NCI-H2081 (cell line): ENCODE measurements at regions not wholly inside any gene's neighbourhood (a gene's known extent, or its start where the extent isn't known, plus 50 kb on each side); places are given as distances from the start of the nearest gene placed in this dataset.
"Not testable (repeated sequence)": the region's sequence is repeated elsewhere in the genome, so short reads cannot be mapped to it uniquely, and the experiment has no call there.

Experiments
- DNase-seq, 2 experiments: peaks; one replicate each; lab custom pipeline; 2025; lab: John Stamatoyannopoulos, UW

GRCh38 chr11:104704146-104704830, 194.0 kb downstream of the CASP12 start:
- no peak for DNase-seq

GRCh38 chr11:104700609-104701008, 197.7 kb downstream of the CASP12 start:
- DNase-seq: no peak

GRCh38 chr11:104699981-104700380, 198.3 kb downstream of the CASP12 start:
- DNase-seq: no peak

- no peak for DNase-seq
Measured at GRCh38 chr11:104695065-104695463, 203.2 kb downstream of the CASP12 start.

- DNase-seq: no peak
Measured at GRCh38 chr11:104694259-104695064, 203.8 kb downstream of the CASP12 start.

- DNase-seq: no peak
Measured at GRCh38 chr11:104692751-104693150, 205.5 kb downstream of the CASP12 start.

- no peak for DNase-seq
Measured at GRCh38 chr11:104691129-104691528, 207.1 kb downstream of the CASP12 start.

GRCh38 chr11:104690241-104690640, 208.0 kb downstream of the CASP12 start:
- DNase-seq: no peak

- DNase-seq: no peak
Measured at GRCh38 chr11:104688731-104689130, 209.5 kb downstream of the CASP12 start.

GRCh38 chr11:104682206-104682605, 216.1 kb downstream of the CASP12 start:
- no peak for DNase-seq

GRCh38 chr11:104679258-104679657, 219.0 kb downstream of the CASP12 start:
- no peak for DNase-seq

GRCh38 chr11:104678408-104678807, 219.9 kb downstream of the CASP12 start:
- no peak for DNase-seq

GRCh38 chr11:104677069-104677468, 221.2 kb downstream of the CASP12 start:
- DNase-seq: not testable (repeated sequence)

- no peak for DNase-seq
Measured at GRCh38 chr11:104672897-104673296, 225.4 kb downstream of the CASP12 start.

- no peak for DNase-seq
Measured at GRCh38 chr11:104668797-104669463, 229.3 kb downstream of the CASP12 start.

GRCh38 chr11:104666624-104667023, 231.6 kb downstream of the CASP12 start:
- DNase-seq: no peak

GRCh38 chr11:104665641-104666040, 232.6 kb downstream of the CASP12 start:
- peak in 1 of 2 experiments; percentile 59 for DNase-seq

- DNase-seq: no peak
Measured at GRCh38 chr11:104663190-104664140, 234.8 kb downstream of the CASP12 start.

GRCh38 chr11:104661901-104662300, 236.4 kb downstream of the CASP12 start:
- DNase-seq: no peak

- no peak for DNase-seq
Measured at GRCh38 chr11:104661471-104661870, 236.8 kb downstream of the CASP12 start.

GRCh38 chr11:104658177-104658576, 240.1 kb downstream of the CASP12 start:
- no peak for DNase-seq

GRCh38 chr11:104657083-104657482, 241.2 kb downstream of the CASP12 start:
- DNase-seq: no peak
